AG04449 (cell line): ENCODE measurements at regions not wholly inside any gene's neighbourhood (a gene's known extent, or its start where the extent isn't known, plus 50 kb on each side); places are given as distances from the start of the nearest gene placed in this dataset.

Experiments
- CTCF ChIA-PET: fragments of 350-600 bp; formaldehyde crosslinking; extraction: SDS; loops from one replicate; lab custom pipeline; 2021; ENCODE audit warnings: antibody characterized with exemption; lab: Yijun Ruan, JAX
- POLR2A ChIA-PET: fragments of 400-600, 350-600 bp; formaldehyde crosslinking; extraction: SDS; loops from one replicate; lab custom pipeline; 2020; ENCODE audit warnings: antibody characterized with exemption, inconsistent platforms; lab: Yijun Ruan, JAX
- DNase-seq: peaks from one replicate; pipeline ENCODE4 v3.0.0-alpha.2; 2010; ENCODE audit warnings: low read depth, low spot score
- H3K4me3 ChIP-seq: 2 replicates; pipeline ENCODE4 v1.5.1; 2011; ENCODE audit warnings: low read depth, mild to moderate bottlenecking, control low read depth, low read length
- CTCF ChIP-seq: IDR thresholded peaks from one replicate; pipeline ENCODE4 v1.5.1; 2011; ENCODE audit warnings: mild to moderate bottlenecking, moderate library complexity, low read length, control low read depth, inconsistent platforms; ENCODE audit not compliant: insufficient read depth; ENCODE audit errors: missing control alignments

DNA sequence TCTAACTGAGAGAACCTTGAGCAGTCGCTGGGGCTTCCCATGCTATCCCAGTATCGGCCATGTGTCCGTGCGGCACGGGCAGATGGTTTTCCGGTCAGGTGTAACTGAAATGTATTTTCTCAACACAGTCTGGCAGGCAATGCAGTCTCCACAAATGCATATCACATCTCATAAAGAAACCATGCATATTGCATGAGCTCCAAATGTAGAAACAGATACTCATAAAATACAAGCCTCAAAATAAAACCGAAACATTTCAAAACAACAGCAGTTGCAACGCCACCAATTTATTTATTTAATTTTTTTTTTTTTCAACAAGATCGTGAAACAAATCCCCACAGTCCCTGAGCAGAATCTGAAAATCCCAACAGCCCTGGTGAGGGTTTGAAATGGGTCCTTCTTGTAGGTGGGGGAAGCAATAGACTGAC, 299.4 kb downstream of the LPIN1 start:
- CTCF ChIA-PET: interaction anchor here (1.7 kb wide), 1 partner anchor 671 kb away, joined by 4 read pairs; the partner anchor contains the start of gene TRIB2
- TF ChIP-seq CTCF: no peak
- DNase-seq: no peak
- H3K4me3 ChIP-seq: no peak overlapping the region
- POLR2A ChIA-PET: no interaction called here

GRCh38 chr2:12046641-12047040, 300.2 kb downstream of the LPIN1 start:
- POLR2A ChIA-PET: no interaction called here
- CTCF ChIA-PET: interaction anchor here (1.4 to 1.7 kb wide), 2 partner anchors 12 to 670 kb away, joined by 3 to 4 read pairs; partner anchors contain the start of gene TRIB2
- TF ChIP-seq CTCF: no peak
- no peak overlapping the region for H3K4me3 ChIP-seq
- DNase-seq: no peak

- TF ChIP-seq CTCF: no peak
- ChIA-PET POLR2A (no interaction called here), CTCF (interaction anchor here (1.0 to 1.4 kb wide), 2 partner anchors 13 to 29 kb away, joined by 3 read pairs; no protein-coding TSS in a partner anchor)
- no peak for DNase-seq
- H3K4me3 ChIP-seq: no peak overlapping the region
Measured at GRCh38 chr2:12047761-12048160, 301.3 kb downstream of the LPIN1 start.

DNA sequence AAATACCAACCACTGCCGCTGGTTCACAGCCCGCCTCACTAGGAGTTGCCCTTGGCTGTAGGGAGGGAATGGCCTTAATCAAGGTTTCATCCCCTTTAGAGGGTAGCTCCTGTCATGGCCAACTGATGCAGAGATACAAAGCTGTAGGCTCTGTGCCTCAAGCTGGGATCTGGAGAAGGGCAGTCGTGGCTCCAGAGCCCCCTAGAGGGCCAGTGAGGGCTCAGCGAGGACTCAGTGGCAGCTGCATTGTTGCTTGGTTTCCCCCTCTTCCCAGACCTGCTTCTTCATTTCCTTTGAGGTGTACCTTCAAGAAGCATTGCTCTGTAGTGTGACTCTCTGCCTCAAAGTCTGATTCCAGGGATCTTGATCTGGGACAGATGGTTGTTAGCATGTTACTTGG, 302.1 kb downstream of the LPIN1 start:
- ChIA-PET CTCF (interaction anchor here (1.0 kb wide), 1 partner anchor 29 kb away, joined by 3 read pairs; no protein-coding TSS in a partner anchor), POLR2A (interaction anchor here (0.6 kb wide), 1 partner anchor 61 kb away, joined by 3 read pairs; no protein-coding TSS in a partner anchor)
- H3K4me3 ChIP-seq: no peak overlapping the region
- no peak for DNase-seq
- no peak for TF ChIP-seq CTCF

GRCh38 chr2:12050396-12050795, 304.0 kb downstream of the LPIN1 start:
- CTCF ChIA-PET: interaction anchor here (1.6 kb wide), 1 partner anchor 115 kb away, joined by 3 read pairs; no protein-coding TSS in a partner anchor
- POLR2A ChIA-PET: no interaction called here
- H3K4me3 ChIP-seq: no peak overlapping the region
- DNase-seq: no peak
- TF ChIP-seq CTCF: peak; percentile 4

DNA sequence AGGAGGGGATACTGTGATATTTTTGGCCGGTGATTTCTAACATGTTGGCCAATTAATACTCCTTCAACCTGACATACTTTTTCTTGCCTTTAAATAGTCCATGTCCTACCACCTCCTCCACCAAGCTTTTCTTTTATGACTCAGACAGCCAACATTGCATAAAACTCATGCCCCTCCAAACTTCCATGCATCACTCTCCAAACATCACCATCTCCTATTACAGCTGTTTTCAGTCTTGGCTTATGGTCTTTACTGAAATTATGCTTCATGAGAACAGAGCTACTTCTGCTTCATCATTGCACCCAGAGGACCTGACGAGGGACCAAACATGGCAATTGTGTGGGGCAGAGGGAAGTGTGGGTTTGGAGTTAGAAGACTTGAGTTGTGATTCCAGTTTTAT, 305.4 kb downstream of the LPIN1 start:
- ChIA-PET CTCF (interaction anchor here (0.8 kb wide), 1 partner anchor 665 kb away, joined by 3 read pairs; no protein-coding TSS in a partner anchor), POLR2A (interaction anchor here (0.6 kb wide), 2 partner anchors 32 to 117 kb away, joined by 3 to 4 read pairs; no protein-coding TSS in a partner anchor)

More for the DNA sequence above, 305.4 kb downstream of the LPIN1 start:
- peak; percentile 42 for DNase-seq
- no peak for TF ChIP-seq CTCF
- no peak overlapping the region for H3K4me3 ChIP-seq
